GM18861 (cell line): ENCODE measurements at regions not wholly inside any gene's neighbourhood (a gene's known extent, or its start where the extent isn't known, plus 50 kb on each side); places are given as distances from the start of the nearest gene placed in this dataset.

Experiments used
- ATAC-seq: cut with Tn5 transposase; IDR thresholded peaks from one replicate; pipeline ENCODE4 v1.9.1; 2021; ENCODE audit not compliant: unreplicated experiment

DNA sequence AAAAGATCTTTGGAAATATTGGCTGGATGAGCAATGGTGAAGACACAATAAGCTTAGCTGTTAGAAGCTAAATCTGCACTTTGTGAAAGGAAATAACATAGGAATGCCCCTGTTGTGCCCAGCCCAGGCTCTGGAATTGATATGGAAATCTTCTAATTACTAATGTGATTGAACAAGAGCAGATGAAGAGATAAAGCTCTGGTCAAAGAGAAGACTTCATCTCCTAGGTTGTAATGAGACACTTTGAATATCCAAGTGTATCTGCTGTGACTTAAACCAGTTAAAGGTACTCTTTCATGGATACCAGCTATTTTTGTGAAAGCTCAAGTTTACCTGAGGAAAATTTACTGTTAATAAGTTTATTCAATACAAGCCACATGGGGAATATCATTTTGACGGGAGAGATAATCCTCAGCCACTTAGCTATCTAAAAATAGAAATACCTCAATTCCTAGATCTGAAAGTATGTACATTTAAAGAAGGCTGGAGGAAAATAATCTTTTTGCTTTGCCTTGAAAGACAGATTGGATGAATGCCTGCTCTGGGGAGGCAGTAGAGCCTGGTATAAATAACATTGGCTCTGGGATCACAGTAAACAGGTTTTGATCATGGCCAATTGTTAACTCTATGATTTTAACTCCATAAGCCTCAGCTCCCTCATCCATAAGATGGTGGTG, 494.0 kb upstream of the B3GALT2 start:
- no peak for ATAC-seq

GRCh38 chr1:193677874-193678273, 491.5 kb upstream of the B3GALT2 start:
- ATAC-seq: no peak

DNA sequence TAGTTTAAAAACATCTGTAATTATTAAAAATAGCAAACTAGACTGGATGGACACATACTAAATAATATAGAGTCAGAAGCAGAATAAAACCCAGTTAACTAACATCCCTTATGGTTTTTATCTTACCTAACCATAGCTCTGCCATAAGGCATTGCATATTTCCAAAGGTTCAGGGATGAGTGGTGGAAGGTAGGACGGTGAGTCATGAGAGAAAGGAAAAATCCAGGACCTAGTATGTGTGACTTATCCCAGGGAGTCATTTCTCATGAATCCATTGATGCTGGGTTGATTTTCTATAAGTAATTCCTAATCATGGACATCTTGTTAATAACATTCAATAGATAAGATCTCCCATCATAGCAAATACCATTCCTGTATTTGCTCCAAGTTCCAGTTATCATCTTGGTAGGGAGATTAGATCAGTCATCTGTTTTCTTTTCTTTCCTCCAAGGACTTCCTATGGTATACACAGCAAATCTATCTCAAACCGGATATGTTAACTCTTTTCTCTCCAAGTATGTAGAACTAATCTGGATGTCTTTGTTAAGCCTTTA, 490.7 kb upstream of the B3GALT2 start:
- no peak for ATAC-seq

DNA sequence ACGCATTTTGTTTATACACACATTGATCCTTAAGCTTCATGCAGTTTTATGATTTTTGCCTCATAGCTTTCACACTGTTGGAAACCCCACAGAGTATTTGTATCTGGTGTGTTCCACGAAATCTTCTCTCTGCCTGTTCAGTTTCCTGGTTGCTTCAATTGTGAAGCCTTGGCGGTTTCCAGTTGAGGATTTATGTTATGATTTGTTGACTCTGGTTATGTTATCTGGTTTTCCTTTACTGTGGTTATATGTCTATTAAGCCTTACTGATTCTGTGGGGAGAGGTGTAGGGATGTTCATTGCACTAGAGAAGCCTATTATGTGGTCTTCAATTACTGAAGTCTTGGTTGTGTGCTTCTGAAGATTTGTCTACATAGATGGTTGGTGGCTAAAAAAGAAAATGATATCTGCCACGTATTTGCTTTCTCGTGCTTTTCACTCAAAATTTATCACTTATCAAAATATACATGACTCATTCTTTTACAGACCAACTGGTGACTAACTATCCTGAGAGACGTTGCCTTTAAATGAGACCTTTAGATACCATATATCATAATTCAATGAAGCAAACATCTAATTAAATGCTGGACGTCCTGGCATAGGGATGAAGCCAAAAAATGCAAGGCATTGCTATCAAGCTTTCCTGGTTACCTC, 488.0 kb upstream of the B3GALT2 start:
- no peak for ATAC-seq

- ATAC-seq: no peak
Observed at GRCh38 chr1:193666485-193667083, 480.2 kb upstream of the B3GALT2 start.

GRCh38 chr1:193663965-193664364, 477.6 kb upstream of the B3GALT2 start:
- no peak for ATAC-seq

DNA sequence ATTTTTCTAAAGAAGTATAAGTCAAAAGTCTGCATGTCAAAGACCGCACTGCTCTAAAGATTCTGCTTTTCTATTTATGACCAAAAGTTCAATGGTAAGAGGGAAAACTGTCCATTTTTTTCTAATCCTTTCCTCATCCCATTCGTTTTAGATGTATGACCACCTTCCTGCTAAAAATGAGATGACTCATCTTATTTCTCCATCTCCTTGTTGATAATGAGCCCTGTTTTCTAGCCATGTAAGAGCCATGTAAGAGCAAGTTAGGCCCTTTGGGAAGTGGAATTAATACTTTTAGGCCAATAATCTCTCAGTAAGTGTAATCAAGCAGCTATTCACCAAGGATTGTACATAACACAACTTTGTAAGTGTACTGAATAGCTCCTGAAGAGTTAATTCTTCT, 475.6 kb upstream of the B3GALT2 start:
- ATAC-seq: no peak

- ATAC-seq: no peak
Observed at GRCh38 chr1:193661385-193661784, 475.0 kb upstream of the B3GALT2 start.

DNA sequence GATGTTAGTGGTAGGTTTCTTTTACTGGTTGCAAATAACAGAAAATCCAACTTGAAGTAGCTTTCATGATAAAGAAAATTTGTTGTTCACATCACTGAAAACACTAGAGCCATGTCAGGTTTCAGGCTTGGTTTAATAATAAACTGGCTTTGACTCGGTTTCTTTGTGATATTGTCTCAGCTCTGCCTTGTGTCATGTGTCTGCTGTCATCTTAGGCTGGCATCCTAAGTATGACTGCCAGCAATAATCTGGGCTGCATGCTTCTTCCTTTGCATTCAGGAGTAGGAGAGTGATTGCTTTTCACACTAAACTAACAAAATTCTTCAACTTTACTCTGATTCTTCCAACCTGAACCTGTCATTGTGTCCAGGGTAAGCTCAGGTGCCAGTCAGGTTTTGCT, 474.0 kb upstream of the B3GALT2 start:
- no peak for ATAC-seq

- no peak for ATAC-seq
Observed at GRCh38 chr1:193658691-193659090, 472.3 kb upstream of the B3GALT2 start.

DNA sequence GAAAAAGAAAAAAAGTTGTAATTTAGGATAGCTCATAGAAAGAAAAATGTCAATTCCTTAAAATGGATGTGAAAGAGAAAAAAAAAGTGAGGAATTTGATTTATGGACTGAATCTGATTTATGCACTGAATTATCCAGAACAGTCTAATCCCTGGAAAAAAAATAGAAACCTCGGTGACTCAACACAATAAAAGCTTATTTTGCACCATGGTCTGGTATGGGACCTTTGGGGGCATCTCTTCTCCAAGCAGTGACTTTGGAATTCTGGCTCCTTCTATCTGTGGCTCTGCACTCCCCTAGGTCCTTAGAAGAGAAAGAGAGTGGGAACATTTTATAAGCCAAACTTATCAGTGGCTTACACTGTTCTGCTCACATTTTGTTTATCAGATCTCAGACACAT, 471.7 kb upstream of the B3GALT2 start:
- no peak for ATAC-seq

GRCh38 chr1:193657552-193657951, 471.1 kb upstream of the B3GALT2 start:
- no peak for ATAC-seq

GRCh38 chr1:193656841-193657240, 470.4 kb upstream of the B3GALT2 start:
- no peak for ATAC-seq

DNA sequence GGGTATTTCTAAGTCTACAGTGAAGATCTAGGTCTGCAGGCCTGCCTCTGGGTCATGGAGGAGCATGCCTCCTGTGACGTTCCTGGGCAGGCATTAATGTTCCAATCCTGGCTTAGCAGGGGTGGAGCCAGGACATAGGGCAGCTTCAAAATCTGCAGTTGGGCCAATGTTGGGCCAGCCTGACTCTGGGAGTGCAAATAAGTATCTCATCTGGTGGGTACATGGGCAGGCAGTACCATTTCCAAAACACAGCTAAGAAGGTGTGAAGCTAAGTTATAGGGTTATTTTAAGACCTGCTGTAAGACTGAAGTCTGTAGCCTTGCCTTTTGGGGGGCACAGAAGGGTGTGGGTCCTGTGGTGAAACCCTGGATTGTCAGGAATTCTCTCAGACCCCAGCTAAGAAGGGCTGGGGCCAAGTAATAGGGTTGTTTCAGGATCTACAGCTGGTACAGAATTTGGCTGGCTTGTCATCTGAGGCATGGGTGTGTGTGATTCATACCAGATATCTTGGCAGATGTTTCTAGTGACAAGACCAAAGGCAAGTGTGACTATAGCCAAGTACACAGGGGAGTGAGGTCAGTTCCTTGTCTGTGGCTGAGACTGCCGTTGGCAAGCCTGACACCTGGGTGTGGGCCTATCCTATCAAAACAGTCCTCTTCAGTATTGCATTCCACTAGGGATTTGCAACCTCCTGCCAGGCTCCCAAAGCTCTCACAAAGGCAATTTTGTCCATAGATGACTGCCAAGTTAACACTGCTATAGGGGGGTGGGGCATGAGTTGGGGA, 468.7 kb upstream of the B3GALT2 start:
- no peak for ATAC-seq

GRCh38 chr1:193649587-193649986, 463.2 kb upstream of the B3GALT2 start:
- ATAC-seq: no peak

DNA sequence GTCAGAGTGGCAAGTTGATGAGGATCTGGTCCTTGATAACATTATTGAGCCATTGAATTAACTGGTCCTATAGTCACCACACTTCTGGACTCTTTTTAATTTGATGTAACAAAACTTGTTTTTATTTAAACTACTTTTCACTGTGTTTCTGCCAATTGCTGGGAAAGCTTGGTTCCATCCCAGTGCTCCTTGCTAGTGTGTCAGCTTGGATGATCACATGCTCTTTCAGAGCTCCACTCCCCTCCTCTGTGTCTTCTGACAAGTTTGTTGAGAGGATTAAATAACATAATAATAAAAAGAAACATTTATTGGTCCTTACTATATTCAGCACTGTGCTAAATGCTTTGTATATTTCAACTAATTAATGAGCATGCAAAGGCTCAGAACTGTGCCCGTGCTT, 448.5 kb upstream of the B3GALT2 start:
- no peak for ATAC-seq

GRCh38 chr1:193634470-193634869, 448.1 kb upstream of the B3GALT2 start:
- no peak for ATAC-seq

GRCh38 chr1:193633991-193634390, 447.6 kb upstream of the B3GALT2 start:
- ATAC-seq: no peak

GRCh38 chr1:193633093-193633492, 446.7 kb upstream of the B3GALT2 start:
- no peak for ATAC-seq

DNA sequence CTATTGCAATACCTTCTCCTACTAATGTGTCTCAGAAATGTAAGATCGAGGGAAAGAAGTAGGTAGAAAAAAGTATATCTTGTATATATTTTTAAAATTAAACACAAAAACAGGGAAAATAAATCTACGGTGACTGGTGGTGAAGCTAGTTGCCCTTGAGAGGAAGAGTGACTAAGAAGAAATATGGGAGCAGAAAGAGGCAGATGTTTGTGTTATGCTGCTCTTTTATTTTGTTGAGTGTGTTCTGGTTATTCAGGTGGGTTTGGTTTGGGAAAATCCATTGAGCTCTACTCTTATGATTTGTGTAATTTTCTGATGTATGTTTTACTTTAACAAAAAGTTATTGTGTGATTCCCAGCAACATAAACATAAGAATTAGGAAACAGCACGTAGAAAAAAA, 444.9 kb upstream of the B3GALT2 start:
- no peak for ATAC-seq

- no peak for ATAC-seq
Observed at GRCh38 chr1:193629875-193630274, 443.5 kb upstream of the B3GALT2 start.
